ENCODE measurements at regions not wholly inside any gene's neighbourhood (a gene's known extent, or its start where the extent isn't known, plus 50 kb on each side); places are given as distances from the start of the nearest gene placed in this dataset.

DNA sequence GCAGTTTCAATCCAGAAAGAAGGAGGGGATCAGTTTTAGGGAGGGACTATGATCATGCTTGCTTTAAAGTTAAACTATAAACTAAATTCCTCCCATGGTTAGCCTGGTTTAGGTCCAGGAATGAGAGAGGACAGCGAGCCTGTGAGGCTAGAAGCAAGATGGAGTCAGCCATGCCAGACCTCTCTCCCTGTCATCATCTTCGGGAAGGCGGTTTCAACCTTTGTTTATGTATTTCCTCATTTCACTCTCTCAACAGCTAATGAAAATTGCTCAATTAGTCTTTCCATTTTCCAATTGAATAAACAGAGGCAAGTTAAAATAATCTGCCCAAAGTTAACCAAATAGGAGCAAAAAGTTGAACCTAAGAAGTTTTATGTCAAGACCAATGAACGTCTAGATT, 201.5 kb downstream of the KCNJ2 start:
- TF ChIP-seq POLR2A (IDR thresholded peaks at IDR 0.05; ENCODE audit: low read depth, low read length) = no peak
- TF ChIP-seq TAF1 (IDR thresholded peaks at IDR 0.05; ENCODE audit: low read depth, low read length) = no peak
- no peak for TF ChIP-seq PAX5 (IDR thresholded peaks at IDR 0.05; ENCODE audit: insufficient read depth, low read length, severe bottlenecking)
- TF ChIP-seq POLR2AphosphoS5 (IDR thresholded peaks at IDR 0.05; ENCODE audit: low read depth, low read length) = no peak
- TF ChIP-seq SPI1 (IDR thresholded peaks at IDR 0.05; ENCODE audit: low read depth, low read length) = no peak
- TF ChIP-seq POU2F2 (IDR thresholded peaks at IDR 0.05; ENCODE audit: low read depth, low read length) = no peak
